ENCODE measurements at regions not wholly inside any gene's neighbourhood (a gene's known extent, or its start where the extent isn't known, plus 50 kb on each side); places are given as distances from the start of the nearest gene placed in this dataset. TPM values are rescaled to one million over a fixed set of nuclear protein-coding genes. Genes with fewer than 3 reads are reported as not detected.

GRCh38 chr6:165713845-165714466 lies 50.9 kb upstream of the PDE10A start:
- no peaks in the 10 kb centered on the region; the same call in 2 of the 3 replicates for H3K36me3 Mint-ChIP-seq (ENCODE audit: low read depth)

More at GRCh38 chr6:165713845-165714466, 50.9 kb upstream of the PDE10A start:
- TF ChIP-seq CTCF (conservative IDR thresholded peaks at IDR 0.05; ENCODE audit: low read depth in 2 of 2), result peak in 1 of 2 experiments; percentile 45; a peak in 2 of 4 replicates
- TF ChIP-seq ETS1 (IDR thresholded peaks at IDR 0.05), result no peak
- peaks cover 16% of the 10 kb centered on the region for H3K4me1 Mint-ChIP-seq
- H2AFZ ChIP-seq, result no peak overlapping the region
- H3K36me3 ChIP-seq (ENCODE audit: insufficient read depth), result no peaks in the 10 kb centered on the region; the same call in 1 of the 2 replicates
- H3K4me3 Mint-ChIP-seq, result no peak overlapping the region
- ATAC-seq (peak; percentile 59), DNase-seq (ENCODE audit: low spot score) (no peak)
- no peak overlapping the region for H3K4me2 ChIP-seq
- H3K9me2 ChIP-seq (ENCODE audit: insufficient read depth), result no peaks in the 10 kb centered on the region; the same call in 1 of the 2 replicates
- no peaks in the 10 kb centered on the region for H3F3A ChIP-seq (replicated peaks; ENCODE audit: low read depth)
- peaks cover 3% of the 10 kb centered on the region; the same call in 2 of the 3 replicates for H3K9me3 Mint-ChIP-seq
- no peak overlapping the region for H3K27ac Mint-ChIP-seq
- peaks cover 8% of the 10 kb centered on the region; the same call in 1 of the 2 replicates for H3K4me1 ChIP-seq (ENCODE audit: insufficient read depth)
- H3K27ac ChIP-seq (ENCODE audit: low read depth), result no peak overlapping the region
- no peak overlapping the region for H3K4me3 ChIP-seq
- H4K20me1 ChIP-seq (replicated peaks; ENCODE audit: insufficient read depth), result no peaks in the 10 kb centered on the region
- H3K79me2 ChIP-seq (replicated peaks; ENCODE audit: insufficient read depth), result no peaks in the 10 kb centered on the region
- peaks cover 9% of the 10 kb centered on the region for H3K27me3 Mint-ChIP-seq (ENCODE audit: insufficient read depth, low read depth, poor library complexity)
- no peaks in the 10 kb centered on the region for H3K27me3 ChIP-seq (ENCODE audit: insufficient read depth)

Small RNAs in the stretch of these regions (small RNA-seq; reads per million reads assigned to genes)
- not detected for gene RNU6-730P (ENCODE audit: low replicate concordance)

All from GM23338 (cell line).